NCI-H2171 treated with DMSO at 0.1 percent for 48 hours (cell line): ENCODE measurements at regions not wholly inside any gene's neighbourhood (a gene's known extent, or its start where the extent isn't known, plus 50 kb on each side); places are given as distances from the start of the nearest gene placed in this dataset.

ENCODE experiments used
- DNase-seq: peaks from one replicate; lab custom pipeline; 2025; lab: John Stamatoyannopoulos, UW

DNA sequence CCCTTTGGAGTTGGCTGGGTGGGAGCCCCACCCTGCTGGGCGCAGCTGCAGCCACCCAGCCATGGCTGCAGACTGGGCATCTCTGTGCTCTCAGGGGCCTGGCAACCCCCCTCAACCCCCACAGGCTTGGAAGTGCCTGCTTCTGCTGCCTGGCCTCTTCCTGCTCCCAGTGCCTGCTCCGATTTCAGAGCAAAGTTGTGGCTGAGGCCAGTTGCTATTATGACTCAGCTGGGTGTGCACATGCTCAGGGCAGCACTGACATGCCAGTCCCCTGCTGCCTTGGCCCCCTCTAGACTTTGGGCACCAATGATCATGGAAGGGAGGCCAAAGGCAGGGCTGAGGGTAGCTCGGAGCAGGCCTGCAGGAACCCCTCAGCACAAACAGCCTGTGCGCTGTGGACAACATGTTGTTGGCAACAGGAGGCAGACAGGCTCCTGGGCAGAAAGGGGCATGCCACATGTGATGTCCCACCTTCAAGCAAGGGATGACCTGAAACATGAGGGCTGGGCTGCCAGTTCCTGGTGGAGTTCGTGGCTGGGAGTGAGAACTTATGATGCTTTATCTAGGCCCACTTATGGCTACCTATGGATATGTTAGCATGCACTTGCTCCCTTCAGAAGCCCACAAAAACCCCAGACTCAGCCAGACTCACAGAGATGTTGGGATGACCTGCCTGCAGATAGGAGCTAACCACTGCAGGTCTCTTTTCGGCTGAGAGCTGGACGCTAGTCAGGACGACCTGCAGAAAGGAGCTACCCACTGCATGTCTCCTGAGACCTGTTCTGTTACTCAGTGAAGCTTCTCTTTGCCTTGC, 96.4 kb upstream of the AMOTL1 start:
- DNase-seq, result no peak

- DNase-seq, result no peak
Measured at GRCh38 chr11:94672636-94673035, 95.5 kb upstream of the AMOTL1 start.

- DNase-seq, result no peak
Measured at GRCh38 chr11:94673386-94673785, 94.8 kb upstream of the AMOTL1 start.

- DNase-seq, result peak; percentile 97
Measured at GRCh38 chr11:94673951-94674491, 94.1 kb upstream of the AMOTL1 start.

- DNase-seq, result peak; percentile 92
Measured at GRCh38 chr11:94675239-94675638, 92.9 kb upstream of the AMOTL1 start.

GRCh38 chr11:94675813-94676212, 92.3 kb upstream of the AMOTL1 start:
- DNase-seq, result peak; percentile 60

GRCh38 chr11:94676814-94677213, 91.3 kb upstream of the AMOTL1 start:
- DNase-seq, result no peak

DNA sequence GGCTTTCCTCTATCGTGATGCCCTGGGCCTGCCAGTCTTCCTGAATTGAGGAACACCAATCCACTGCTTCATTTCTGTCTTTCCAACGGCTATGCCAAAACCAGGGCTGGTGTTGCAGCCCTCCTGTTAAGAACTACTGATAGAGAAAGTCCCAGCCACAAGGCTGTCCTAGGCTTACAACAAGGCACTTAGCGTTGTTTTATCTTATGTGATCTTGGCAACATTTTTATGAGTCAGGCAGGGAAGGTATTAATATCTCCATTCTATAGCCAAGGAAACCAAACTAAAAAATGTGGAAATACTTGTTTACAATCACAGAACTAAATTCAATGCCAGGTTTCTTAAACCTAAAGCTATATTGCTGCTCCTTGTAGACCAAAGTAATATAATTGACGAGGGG, 89.9 kb upstream of the AMOTL1 start:
- no peak for DNase-seq

DNA sequence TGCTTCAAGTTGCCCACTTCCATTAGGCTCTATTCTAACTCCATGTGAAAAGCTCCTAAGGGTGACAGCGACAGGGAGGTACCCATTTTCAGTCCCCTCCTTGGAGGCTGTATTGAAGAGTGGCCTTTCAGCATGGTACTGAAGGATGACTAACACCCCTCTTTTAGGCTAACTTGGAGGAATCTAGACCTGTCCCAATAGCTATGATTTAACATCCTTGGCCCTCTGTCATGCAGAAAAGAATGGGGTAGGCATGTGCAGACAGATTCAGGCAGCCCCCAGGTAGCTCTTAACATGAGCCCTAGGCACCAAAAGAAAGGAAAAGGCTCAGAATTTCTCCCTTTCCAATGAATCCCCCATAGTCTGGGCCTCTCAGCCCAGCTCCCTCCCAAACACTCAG, 89.3 kb upstream of the AMOTL1 start:
- no peak for DNase-seq

DNA sequence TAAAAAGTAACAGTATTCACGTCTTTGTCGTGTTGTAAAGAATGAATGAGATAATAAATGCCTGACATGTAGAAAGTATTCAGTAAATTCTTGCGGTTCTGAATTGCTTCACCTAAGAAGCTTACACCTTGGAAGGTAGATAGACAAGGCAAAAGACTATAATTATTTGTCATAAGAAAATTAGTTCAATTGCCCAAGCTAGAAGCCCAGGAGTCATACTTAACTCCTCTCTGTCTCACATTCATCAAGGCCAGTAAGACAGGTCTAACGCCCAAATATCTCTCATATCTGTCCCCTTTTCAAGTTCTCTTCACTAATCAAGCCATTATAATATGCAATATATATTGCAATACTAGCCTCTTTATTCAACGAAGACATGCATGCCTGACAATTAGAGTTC, 87.7 kb upstream of the AMOTL1 start:
- DNase-seq, result no peak

DNA sequence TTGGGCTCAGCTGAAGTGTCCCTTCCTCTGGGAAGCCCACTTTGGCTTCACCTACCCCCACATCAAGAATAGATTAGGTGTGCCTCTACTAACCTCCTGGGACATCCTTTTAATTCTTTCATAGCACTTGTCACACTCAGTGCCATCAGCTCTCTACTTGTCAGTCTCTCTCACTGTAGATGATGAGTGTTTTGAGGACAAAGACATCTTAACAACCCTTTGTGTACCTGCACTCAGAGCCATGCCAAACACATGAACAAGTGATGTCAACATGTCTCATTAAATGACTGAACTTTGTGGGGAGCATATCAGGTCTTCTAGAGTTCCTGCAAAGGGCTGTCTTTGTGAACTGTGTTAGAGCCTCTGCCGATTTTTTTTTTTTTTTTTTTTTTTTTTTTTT, 87.0 kb upstream of the AMOTL1 start:
- no peak for DNase-seq

DNA sequence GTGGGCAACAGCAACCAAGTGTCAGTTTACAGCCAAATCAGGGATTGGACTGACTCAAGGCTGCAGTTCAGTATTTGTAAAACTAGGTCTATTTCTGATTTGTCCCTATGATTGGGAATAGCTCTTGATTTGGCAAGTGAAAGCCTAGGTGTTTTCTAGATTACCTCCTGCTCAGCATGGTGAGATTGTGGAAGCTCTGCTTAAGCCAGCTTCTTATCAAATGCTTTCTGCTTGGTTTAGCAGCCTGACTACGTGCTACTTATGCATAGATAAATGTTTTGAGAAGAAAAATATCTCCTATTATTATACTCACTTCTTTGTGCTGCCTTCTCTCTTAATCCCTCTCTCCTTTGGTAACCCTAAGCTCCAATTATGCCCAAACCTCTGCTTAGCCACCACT, 86.3 kb upstream of the AMOTL1 start:
- DNase-seq, result no peak

DNA sequence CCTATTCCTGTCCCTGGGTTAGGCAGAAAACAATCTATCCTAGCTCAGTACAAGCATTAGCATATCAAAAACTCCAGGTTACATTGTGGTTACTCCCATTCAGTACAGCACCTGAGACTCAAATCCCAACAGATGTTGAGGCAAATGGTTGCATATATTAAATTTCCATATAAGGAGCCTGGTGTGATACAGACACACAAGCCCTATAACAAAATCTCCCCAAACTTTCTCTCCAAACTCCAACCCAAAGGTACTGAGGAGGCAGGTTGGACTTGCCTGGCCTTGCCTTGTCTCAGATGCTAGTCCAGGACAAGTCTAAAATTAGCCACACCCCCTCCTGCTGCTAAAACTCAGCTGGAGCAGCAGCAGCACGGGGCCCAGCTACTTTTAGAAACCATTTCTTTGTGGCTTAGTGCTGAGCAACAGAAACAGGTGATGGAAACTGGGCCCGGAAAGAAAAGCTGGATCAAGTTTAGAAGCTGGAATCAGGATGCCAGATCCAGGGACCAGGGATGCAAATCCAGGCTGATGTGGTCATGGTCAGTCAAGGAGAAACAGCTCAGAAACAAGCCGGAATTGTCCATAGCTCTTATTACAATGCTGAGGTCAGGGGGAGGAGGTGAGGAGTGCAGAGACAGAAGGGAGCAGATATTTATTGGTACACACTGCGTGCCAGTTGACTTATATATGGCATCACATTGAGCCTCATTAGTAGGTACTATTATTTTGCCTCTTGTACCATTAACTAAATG, 73.7 kb upstream of the AMOTL1 start:
- DNase-seq, result peak; percentile 96

DNA sequence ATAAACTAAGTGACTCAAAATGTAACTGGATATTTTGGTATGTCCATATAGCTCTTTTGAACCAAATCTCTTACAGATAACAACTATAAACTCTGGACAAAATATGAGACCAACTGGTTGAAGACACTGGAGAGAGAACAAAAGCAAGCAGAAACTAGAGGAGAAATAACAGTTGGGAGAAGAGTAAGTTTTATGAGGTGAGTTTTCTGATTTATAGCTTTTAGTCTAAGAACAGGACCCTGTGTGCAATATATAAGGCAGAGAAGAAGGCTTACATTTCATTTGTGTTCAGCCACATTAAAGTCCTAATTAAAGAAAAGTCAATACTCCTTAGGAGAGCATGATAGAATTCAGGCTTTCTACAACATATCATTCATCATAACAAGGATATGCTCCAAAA, 71.0 kb upstream of the AMOTL1 start:
- DNase-seq, result no peak

DNA sequence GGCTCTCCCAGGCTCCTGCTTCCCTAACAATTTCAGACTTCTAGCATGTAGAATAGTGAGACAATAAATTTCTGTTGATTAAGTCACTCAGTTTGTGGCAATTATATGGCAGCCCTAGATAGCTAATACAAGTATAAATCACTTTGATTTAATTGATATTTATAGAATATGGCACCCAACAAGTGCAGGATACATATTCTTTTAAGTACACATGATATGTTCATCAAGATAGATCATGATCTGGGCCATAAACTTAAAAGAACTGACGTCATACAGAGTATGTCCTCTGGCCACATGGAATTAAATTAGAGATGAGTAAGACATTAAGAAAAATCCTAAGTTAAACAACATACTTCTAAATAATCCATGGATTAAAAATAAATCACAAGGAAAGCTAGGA, 67.5 kb upstream of the AMOTL1 start:
- DNase-seq, result no peak

- DNase-seq, result no peak
Measured at GRCh38 chr11:94702481-94702880, 65.7 kb upstream of the AMOTL1 start.

DNA sequence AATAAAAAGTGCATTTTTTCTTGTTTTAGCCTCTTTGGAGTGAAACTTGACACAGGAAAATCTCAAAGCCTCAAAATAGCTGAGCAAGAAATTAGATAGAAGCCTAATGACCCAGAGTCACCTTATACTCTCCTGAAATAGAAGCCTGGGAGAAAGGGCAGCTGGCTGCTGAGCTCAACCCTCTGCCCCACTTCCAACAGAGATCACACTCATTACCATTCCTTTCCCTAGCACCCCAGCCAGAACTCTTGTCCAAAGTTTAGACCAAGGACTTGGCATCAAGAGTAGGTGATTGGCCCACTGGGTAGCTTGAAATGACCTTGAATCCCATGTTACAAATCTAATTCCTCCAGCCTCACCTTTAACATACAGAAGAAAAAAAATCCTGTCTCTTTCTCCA, 62.7 kb upstream of the AMOTL1 start:
- DNase-seq, result no peak

DNA sequence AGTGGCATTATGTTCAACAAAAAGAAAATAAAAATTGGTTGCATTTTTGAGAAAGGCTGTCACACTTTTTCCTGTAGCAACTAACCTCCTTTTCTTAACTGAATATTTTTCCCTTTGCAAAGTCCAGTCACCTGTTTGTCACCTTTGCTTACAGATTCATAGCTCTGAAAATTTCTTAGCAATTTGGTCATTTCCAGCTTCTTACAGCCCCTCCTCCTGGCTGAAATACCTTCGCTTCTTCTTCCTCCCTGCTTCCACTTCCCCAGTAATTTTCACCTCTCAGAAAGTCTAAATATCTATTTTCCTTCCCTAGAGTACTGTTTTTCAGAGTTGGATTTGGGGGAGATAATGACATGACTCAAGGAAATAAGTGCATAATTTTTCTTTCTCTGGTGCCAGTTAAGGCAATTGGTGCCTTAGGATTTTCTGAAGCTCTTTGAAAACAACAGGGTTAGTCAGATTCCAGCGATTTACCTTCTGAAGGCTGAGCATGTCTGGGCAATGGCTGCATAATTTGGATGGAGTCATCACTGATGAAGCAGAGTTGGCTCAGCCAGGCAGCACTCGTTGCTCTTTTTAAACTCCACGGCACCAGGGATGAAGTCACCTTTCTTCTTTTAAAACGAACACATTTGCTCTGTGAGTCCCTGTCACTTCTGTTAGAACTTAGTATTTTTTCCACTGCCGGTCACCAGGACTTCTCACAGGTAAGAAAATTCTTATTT, 62.1 kb upstream of the AMOTL1 start:
- DNase-seq, result peak; percentile 60

DNA sequence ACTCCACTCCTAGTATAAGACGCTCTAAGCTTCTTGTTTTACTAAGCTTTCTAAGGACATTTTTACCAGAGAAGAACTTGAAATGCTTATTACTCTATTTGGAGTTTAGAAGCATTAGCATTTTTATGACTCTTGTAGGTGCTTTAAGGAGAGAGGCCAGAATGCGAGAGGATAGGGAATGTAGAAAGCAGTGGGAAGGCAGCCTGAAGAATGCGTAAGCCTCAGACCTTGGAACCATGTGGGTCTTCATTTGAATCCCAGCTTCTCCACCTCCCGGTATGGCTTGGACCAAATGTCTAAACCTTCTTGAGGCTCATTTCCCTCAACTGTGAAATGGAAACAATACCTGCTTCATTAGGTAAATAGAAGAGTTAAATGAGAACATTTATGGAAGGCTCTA, 60.0 kb upstream of the AMOTL1 start:
- DNase-seq, result no peak

- no peak for DNase-seq
Measured at GRCh38 chr11:94708642-94709041, 59.5 kb upstream of the AMOTL1 start.

DNA sequence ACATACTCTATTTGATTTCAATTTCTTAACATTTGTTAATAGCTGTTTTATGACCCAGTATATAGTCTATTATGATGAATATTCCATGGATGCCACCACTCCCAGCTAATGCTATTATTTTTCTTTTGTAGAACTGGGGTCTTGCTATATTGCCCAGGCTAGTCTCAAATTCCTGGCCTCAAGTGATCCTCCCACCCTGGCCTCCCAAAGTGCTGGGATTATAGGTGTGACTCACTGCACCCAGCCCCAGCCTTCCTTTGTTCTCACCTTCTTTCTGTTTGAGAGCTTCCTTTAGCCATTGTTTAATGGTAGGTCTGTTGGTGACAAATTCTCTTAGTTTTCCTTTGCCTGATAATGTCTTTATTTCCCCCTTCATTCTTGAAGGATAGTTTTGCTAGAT, 52.9 kb upstream of the AMOTL1 start:
- DNase-seq, result no peak

DNA sequence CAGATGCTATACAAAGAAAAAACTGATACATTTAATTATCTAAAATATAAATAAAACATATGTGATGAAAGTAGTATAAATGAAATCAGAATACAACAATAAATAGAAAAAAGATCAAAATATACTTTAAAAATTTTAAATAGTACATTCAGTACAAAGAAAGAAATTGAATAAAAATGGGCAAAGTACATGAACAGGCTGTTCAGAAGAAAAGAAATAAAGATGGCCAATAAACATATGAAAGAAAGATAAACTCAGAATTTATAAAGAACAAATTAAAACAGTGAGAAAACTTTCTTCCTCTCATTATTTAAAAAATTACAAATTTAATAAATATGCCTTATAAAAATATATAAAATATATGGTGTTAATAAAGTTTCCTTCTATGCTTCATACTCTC, 50.5 kb upstream of the AMOTL1 start:
- no peak for DNase-seq
